SK-N-SH (cell line): ENCODE measurements at regions not wholly inside any gene's neighbourhood (a gene's known extent, or its start where the extent isn't known, plus 50 kb on each side); places are given as distances from the start of the nearest gene placed in this dataset.

Experiments used
- CTCF ChIA-PET: fragments of 300-600, 350-600 bp; formaldehyde crosslinking; extraction: SDS; loops from one replicate; lab custom pipeline; 2021; lab: Yijun Ruan, JAX
- POLR2A ChIA-PET: fragments of 350-600 bp; sonication (Branson Sonifier 250); formaldehyde crosslinking; extraction: SDS; loops from one replicate; lab custom pipeline; 2020; ENCODE audit warnings: antibody characterized with exemption, inconsistent platforms; lab: Yijun Ruan, JAX
- DNase-seq: peaks from one replicate; pipeline ENCODE4 v3.0.0; 2012
- H2AFZ ChIP-seq: fragments of 200-600 bp; sonication (generic); 2 replicates; pipeline ENCODE4 v1.8.1; 2016; ENCODE audit warnings: antibody characterized with exemption, mild to moderate bottlenecking, low read depth
- H3F3A ChIP-seq: fragments of 200-600 bp; sonication (generic); replicated peaks from 2 replicates; pipeline ENCODE3; 2016; ENCODE audit warnings: antibody characterized with exemption, mild to moderate bottlenecking; ENCODE audit not compliant: insufficient read depth
- H3K27ac ChIP-seq, 2 experiments: fragments of 200-500 bp in 1 of 2; fragments of 200-600 bp in 1 of 2; sonication (Bioruptor generic) in 1 of 2; sonication (generic), shearing (Covaris generic) in 1 of 2; 2 replicates each; pipeline versions ENCODE4 v1.5.1 to v1.6.1; 2014 to 2016; ENCODE audit warnings: low read depth in 2 of 2, inconsistent platforms in 1 of 2, low read length in 1 of 2, mild to moderate bottlenecking in 1 of 2, mixed read lengths in 1 of 2
- H3K27me3 ChIP-seq: fragments of 200-600 bp; sonication (generic), shearing (Covaris generic); 2 replicates; pipeline ENCODE4 v1.6.1; 2016; ENCODE audit warnings: mixed run types; ENCODE audit not compliant: insufficient read depth
- H3K36me3 ChIP-seq, 2 experiments: fragments of 200-500 bp in 1 of 2; fragments of 200-600 bp in 1 of 2; sonication (Bioruptor generic) in 1 of 2; sonication (generic) in 1 of 2; replicated peaks in 1 of 2; 2 replicates each; pipeline versions ENCODE3 to v1.5.1; 2014 to 2016; ENCODE audit warnings: low read length in 1 of 2, mild to moderate bottlenecking in 1 of 2; ENCODE audit not compliant: insufficient read depth in 2 of 2, control insufficient read depth in 1 of 2
- H3K4me1 ChIP-seq, 2 experiments: fragments of 200-500 bp in 1 of 2; fragments of 200-600 bp in 1 of 2; sonication (Bioruptor generic) in 1 of 2; sonication (generic), shearing (Covaris generic) in 1 of 2; 2 replicates each; pipeline versions ENCODE4 v1.5.1 to v1.6.1; 2014 to 2016; ENCODE audit warnings: low read depth in 1 of 2, low read length in 1 of 2, mixed run types in 1 of 2; ENCODE audit not compliant: insufficient read depth in 2 of 2, control insufficient read depth in 1 of 2
- H3K4me2 ChIP-seq: fragments of 200-600 bp; sonication (generic), shearing (Covaris generic); 2 replicates; pipeline ENCODE4 v1.6.1; 2017; ENCODE audit warnings: mixed run types
- H3K4me3 ChIP-seq, 2 experiments: fragments of 200-500 bp in 1 of 2; fragments of 200-600 bp in 1 of 2; sonication (Bioruptor generic) in 1 of 2; sonication (generic), shearing (Covaris generic) in 1 of 2; 2 replicates each; pipeline versions ENCODE4 v1.5.1 to v1.8.1; 2014 to 2016; ENCODE audit warnings: low read depth in 2 of 2, inconsistent platforms in 1 of 2, low read length in 1 of 2, mild to moderate bottlenecking in 1 of 2, mixed read lengths in 1 of 2, moderate library complexity in 1 of 2
- H3K79me2 ChIP-seq: fragments of 200-600 bp; sonication (generic); 2 replicates; pipeline ENCODE4 v1.8.1; 2017; ENCODE audit warnings: mild to moderate bottlenecking; ENCODE audit not compliant: insufficient read depth
- H3K9ac ChIP-seq: fragments of 200-600 bp; sonication (generic); 2 replicates; pipeline ENCODE4 v1.6.1; 2017; ENCODE audit warnings: mixed run types
- H3K9me2 ChIP-seq: fragments of 200-600 bp; sonication (generic); 2 replicates; pipeline ENCODE4 v1.6.1; 2017; ENCODE audit warnings: mixed run types
- H3K9me3 ChIP-seq: fragments of 200-600 bp; sonication (generic); 2 replicates; pipeline ENCODE4 v1.6.1; 2017; ENCODE audit warnings: mixed run types, mild to moderate bottlenecking, moderate library complexity
- H4K20me1 ChIP-seq: fragments of 200-600 bp; sonication (generic); 2 replicates; pipeline ENCODE4 v1.6.1; 2017; ENCODE audit warnings: mild to moderate bottlenecking, mixed run types; ENCODE audit not compliant: insufficient read depth
- CHD2 ChIP-seq: fragments of 150-350 bp; IDR thresholded peaks from 2 replicates; pipeline ENCODE4 v1.6.1; 2018; ENCODE audit warnings: low read length; ENCODE audit not compliant: partially characterized antibody
- ELF1 ChIP-seq: IDR thresholded peaks from 2 replicates; pipeline ENCODE4 v1.4.0; 2012
- EZH2phosphoT487 ChIP-seq: fragments of 200-600 bp; sonication (generic); IDR thresholded peaks from 2 replicates; pipeline ENCODE4 v1.6.1; 2017; ENCODE audit warnings: low read depth, mixed run types, mild to moderate bottlenecking, antibody characterized with exemption, moderate library complexity, borderline replicate concordance
- FOSL2 ChIP-seq: IDR thresholded peaks from 2 replicates; pipeline ENCODE4 v1.4.0; 2012; ENCODE audit warnings: low read depth, mild to moderate bottlenecking, moderate library complexity, borderline replicate concordance
- FOXJ3 ChIP-seq: sonication (generic); formaldehyde crosslinking; IDR thresholded peaks from 2 replicates; pipeline ENCODE4 v1.5.1; 2020; ENCODE audit warnings: mild to moderate bottlenecking, missing genetic modification reagents
- FOXM1 ChIP-seq: IDR thresholded peaks from 2 replicates; pipeline ENCODE4 v1.4.0; 2012; ENCODE audit warnings: low read depth, mild to moderate bottlenecking
- GATA2 ChIP-seq: sonication (generic); formaldehyde crosslinking; IDR thresholded peaks from 2 replicates; pipeline ENCODE4 v1.5.0; 2020; ENCODE audit warnings: mild to moderate bottlenecking, missing genetic modification reagents
- IRF3 ChIP-seq: fragments of 150-350 bp; IDR thresholded peaks from 2 replicates; pipeline ENCODE4 v1.6.1; 2016; ENCODE audit warnings: mild to moderate bottlenecking, low read depth, low read length
- NFIC ChIP-seq: IDR thresholded peaks from 2 replicates; pipeline ENCODE4 v1.4.0; 2012; ENCODE audit warnings: borderline replicate concordance
- NRF1 ChIP-seq: IDR thresholded peaks from 2 replicates; pipeline ENCODE4 v1.6.1; 2012; ENCODE audit warnings: low read depth, mild to moderate bottlenecking, low read length
- POLR2AphosphoS5 ChIP-seq: IDR thresholded peaks from 2 replicates; pipeline ENCODE4 v1.6.1; 2012; ENCODE audit warnings: low read depth, low read length
- RAD21 ChIP-seq: IDR thresholded peaks from 2 replicates; pipeline ENCODE4 v1.6.1; 2012; ENCODE audit warnings: mild to moderate bottlenecking, low read length
- REST ChIP-seq: IDR thresholded peaks from 2 replicates; pipeline ENCODE4 v1.6.1; 2012; ENCODE audit warnings: mild to moderate bottlenecking, low read depth, low read length, moderate library complexity
- RFX5 ChIP-seq: IDR thresholded peaks from 2 replicates; pipeline ENCODE4 v1.6.1; 2012; ENCODE audit warnings: mild to moderate bottlenecking, improper control_type of control experiment, low read length
- RXRA ChIP-seq: IDR thresholded peaks from 2 replicates; pipeline ENCODE4 v1.4.0; 2012; ENCODE audit warnings: low read depth, mild to moderate bottlenecking, borderline replicate concordance
- SIN3A ChIP-seq: IDR thresholded peaks from 2 replicates; pipeline ENCODE4 v1.6.1; 2012; ENCODE audit warnings: low read depth, mild to moderate bottlenecking, low read length, moderate library complexity, borderline replicate concordance
- SMC3 ChIP-seq: IDR thresholded peaks from 2 replicates; pipeline ENCODE4 v1.6.1; 2012; ENCODE audit warnings: low read depth, low read length, improper control_type of control experiment
- TAF1 ChIP-seq: IDR thresholded peaks from 2 replicates; pipeline ENCODE4 v1.6.1; 2012; ENCODE audit warnings: low read depth, mild to moderate bottlenecking, low read length, moderate library complexity, borderline replicate concordance
- USF1 ChIP-seq: IDR thresholded peaks from 2 replicates; pipeline ENCODE4 v1.4.0; 2012; ENCODE audit warnings: low read depth, borderline replicate concordance
- USF2 ChIP-seq: fragments of 150-350 bp; IDR thresholded peaks from 2 replicates; pipeline ENCODE4 v1.6.1; 2017; ENCODE audit warnings: antibody characterized with exemption, low read length, low read depth, borderline replicate concordance
- YY1 ChIP-seq: IDR thresholded peaks from 2 replicates; pipeline ENCODE4 v1.4.0; 2012; ENCODE audit warnings: low read depth, mild to moderate bottlenecking
- WGBS: methylation state at CpG from one replicate; pipeline ENCODE4 v1.1.6; 2017; ENCODE audit warnings: low lambda C conversion rate; 5-methylcytosine and 5-hydroxymethylcytosine counted together
- TF ChIP-seq, protein P1 (sequence below): IDR thresholded peaks from 2 replicates; pipeline ENCODE4 v1.4.0; 2012; ENCODE audit warnings: low read depth, borderline replicate concordance

- Histone ChIP-seq H3K27ac (no peak overlapping the region), H3K79me2 (no peaks in the 10 kb centered on the region), H3F3A (no peaks in the 10 kb centered on the region), H3K9me3 (no peaks in the 10 kb centered on the region), H3K9ac (no peak overlapping the region), H3K9me2 (no peaks in the 10 kb centered on the region), H4K20me1 (no peaks in the 10 kb centered on the region), H3K4me3 (no peak overlapping the region), H3K27me3 (no peaks in the 10 kb centered on the region), H3K4me1 (no peaks in the 10 kb centered on the region), H3K4me2 (no peak overlapping the region), H2AFZ (no peak overlapping the region), H3K36me3 (no peaks in the 10 kb centered on the region)
- TF ChIP-seq REST = peak; percentile 81
- TF ChIP-seq, protein P1, sequence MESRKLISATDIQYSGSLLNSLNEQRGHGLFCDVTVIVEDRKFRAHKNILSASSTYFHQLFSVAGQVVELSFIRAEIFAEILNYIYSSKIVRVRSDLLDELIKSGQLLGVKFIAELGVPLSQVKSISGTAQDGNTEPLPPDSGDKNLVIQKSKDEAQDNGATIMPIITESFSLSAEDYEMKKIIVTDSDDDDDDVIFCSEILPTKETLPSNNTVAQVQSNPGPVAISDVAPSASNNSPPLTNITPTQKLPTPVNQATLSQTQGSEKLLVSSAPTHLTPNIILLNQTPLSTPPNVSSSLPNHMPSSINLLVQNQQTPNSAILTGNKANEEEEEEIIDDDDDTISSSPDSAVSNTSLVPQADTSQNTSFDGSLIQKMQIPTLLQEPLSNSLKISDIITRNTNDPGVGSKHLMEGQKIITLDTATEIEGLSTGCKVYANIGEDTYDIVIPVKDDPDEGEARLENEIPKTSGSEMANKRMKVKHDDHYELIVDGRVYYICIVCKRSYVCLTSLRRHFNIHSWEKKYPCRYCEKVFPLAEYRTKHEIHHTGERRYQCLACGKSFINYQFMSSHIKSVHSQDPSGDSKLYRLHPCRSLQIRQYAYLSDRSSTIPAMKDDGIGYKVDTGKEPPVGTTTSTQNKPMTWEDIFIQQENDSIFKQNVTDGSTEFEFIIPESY = no peak
- TF ChIP-seq CHD2 = no peak
- TF ChIP-seq NRF1 = no peak
- TF ChIP-seq USF2 = no peak
- TF ChIP-seq NFIC = no peak
- no peak for TF ChIP-seq RXRA
- TF ChIP-seq ELF1 = no peak
- 0% methylated on average over 1 of the region's 1 CpG for WGBS
- ChIA-PET POLR2A (no interaction called here), CTCF (no interaction called here)
- no peak for DNase-seq
Observed at GRCh38 chr1:112133487-112133886, 144.0 kb upstream of the KCND3 start.

DNA sequence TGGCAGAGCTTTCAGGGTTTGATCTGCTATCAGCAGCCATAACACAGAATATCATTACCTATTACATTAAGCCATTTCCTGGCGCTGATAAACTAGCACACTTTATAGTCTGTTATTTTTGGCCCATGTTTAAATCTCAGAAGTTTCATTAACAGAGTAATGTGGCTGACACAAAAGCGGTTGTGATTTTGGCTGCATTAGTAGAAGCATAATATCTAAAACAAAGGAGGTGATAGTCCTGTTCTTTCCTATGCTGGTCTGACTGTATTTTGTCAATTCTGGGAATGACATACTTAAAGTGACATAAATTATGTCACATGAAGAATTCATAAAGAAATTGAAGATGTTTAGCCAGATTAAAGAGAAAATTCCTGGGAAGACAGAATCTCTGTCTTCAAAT lies 151.3 kb upstream of the KCND3 start:
- H3K4me1 ChIP-seq = no peaks in the 10 kb centered on the region
- H3K79me2 ChIP-seq = no peaks in the 10 kb centered on the region
- no peak overlapping the region for H3K9ac ChIP-seq
- 0% methylated on average over 2 of the region's 2 CpGs for WGBS
- no peaks in the 10 kb centered on the region for H3K9me3 ChIP-seq
- H3K9me2 ChIP-seq = no peaks in the 10 kb centered on the region
- no peaks in the 10 kb centered on the region for H4K20me1 ChIP-seq
- no peaks in the 10 kb centered on the region for H3K36me3 ChIP-seq
- DNase-seq = no peak
- CTCF ChIA-PET = no interaction called here
- POLR2A ChIA-PET = no interaction called here
- no peak overlapping the region for H3K27ac ChIP-seq
- H3K27me3 ChIP-seq = no peaks in the 10 kb centered on the region
- H3K4me2 ChIP-seq = no peak overlapping the region
- H3K4me3 ChIP-seq = no peak overlapping the region
- H3F3A ChIP-seq = no peaks in the 10 kb centered on the region
- no peak overlapping the region for H2AFZ ChIP-seq
- no peak for TF ChIP-seq SIN3A
- no peak for TF ChIP-seq RFX5
- no peak for TF ChIP-seq FOXJ3 (CRISPR knock-in tag)
- no peak for TF ChIP-seq TAF1
- no peak for TF ChIP-seq GATA2 (CRISPR knock-in tag)
- no peak for TF ChIP-seq SMC3
- TF ChIP-seq RAD21 = no peak
- TF ChIP-seq USF1 = no peak
- no peak for TF ChIP-seq FOSL2
- TF ChIP-seq POLR2AphosphoS5 = no peak
- no peak for TF ChIP-seq EZH2phosphoT487
- no peak for TF ChIP-seq YY1
- TF ChIP-seq FOXM1 = no peak
- no peak for TF ChIP-seq IRF3
